HFFc6 (cell line): ENCODE measurements at regions not wholly inside any gene's neighbourhood (a gene's known extent, or its start where the extent isn't known, plus 50 kb on each side); places are given as distances from the start of the nearest gene placed in this dataset.

ENCODE experiments used
- DNase-seq: peaks from one replicate; pipeline ENCODE4 v3.0.0-alpha.2; 2018
- H3K27ac Mint-ChIP-seq: 2 replicates; pipeline ENCODE4 v1.8.0; 2020; ENCODE audit warnings: mild to moderate bottlenecking, mixed read lengths
- H3K27me3 Mint-ChIP-seq: 2 replicates; pipeline ENCODE4 v1.8.0; 2021; ENCODE audit warnings: mild to moderate bottlenecking, moderate library complexity, mixed read lengths; ENCODE audit not compliant: insufficient read depth
- H3K36me3 Mint-ChIP-seq: 2 replicates; pipeline ENCODE4 v1.8.0; 2021; ENCODE audit warnings: low read depth, mixed read lengths
- H3K4me1 Mint-ChIP-seq: 2 replicates; pipeline ENCODE4 v1.8.0; 2020; ENCODE audit warnings: low read depth, mixed read lengths
- H3K4me3 Mint-ChIP-seq: 2 replicates; pipeline ENCODE4 v1.8.0; 2020; ENCODE audit warnings: mild to moderate bottlenecking, moderate library complexity, mixed read lengths
- H3K9me3 Mint-ChIP-seq: 2 replicates; pipeline ENCODE4 v1.8.0; 2020; ENCODE audit warnings: mild to moderate bottlenecking, mixed read lengths
- CTCF ChIP-seq: fragments of 200-600 bp; sonication (generic); IDR thresholded peaks from 2 replicates; pipeline ENCODE4 v1.5.0; 2021; ENCODE audit warnings: antibody characterized with exemption, mild to moderate bottlenecking

DNA sequence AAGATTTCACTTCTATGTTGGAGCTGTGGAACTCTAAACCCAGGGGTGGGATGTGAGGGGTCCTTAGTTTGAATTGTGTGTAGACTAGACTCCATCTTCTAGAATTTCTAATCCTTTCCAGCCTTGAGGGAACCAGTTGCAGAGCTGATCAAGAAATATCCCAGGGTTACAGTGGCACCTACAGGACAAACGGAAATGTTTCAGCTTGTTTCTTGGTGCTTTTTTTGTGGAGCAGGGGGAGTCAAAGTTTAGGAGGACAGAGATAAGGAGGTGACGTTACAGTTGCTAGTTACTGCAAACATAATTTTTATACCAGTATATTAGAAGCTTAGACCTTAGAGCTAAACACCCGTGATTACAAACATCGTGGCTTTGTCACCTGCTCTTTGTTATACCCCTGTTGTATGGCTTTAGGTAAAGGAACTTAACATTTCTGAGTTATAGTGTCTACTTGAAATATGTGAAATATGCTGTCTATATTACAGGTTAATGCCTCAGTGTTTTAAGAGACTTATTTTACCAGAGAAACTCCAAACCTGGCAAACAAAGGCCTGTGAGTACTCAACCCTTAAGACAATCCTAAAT is 84.5 kb upstream of the DYNC1I1 start:
- Mint-ChIP-seq H3K9me3 (no peaks in the 10 kb centered on the region), H3K27ac (no peak overlapping the region), H3K27me3 (peaks cover 5% of the 10 kb centered on the region), H3K4me3 (no peak overlapping the region), H3K4me1 (peaks cover 10% of the 10 kb centered on the region; the same call in 1 of the 2 replicates), H3K36me3 (no peaks in the 10 kb centered on the region)
- peak; percentile 72 for TF ChIP-seq CTCF
- peak; percentile 41 for DNase-seq

DNA sequence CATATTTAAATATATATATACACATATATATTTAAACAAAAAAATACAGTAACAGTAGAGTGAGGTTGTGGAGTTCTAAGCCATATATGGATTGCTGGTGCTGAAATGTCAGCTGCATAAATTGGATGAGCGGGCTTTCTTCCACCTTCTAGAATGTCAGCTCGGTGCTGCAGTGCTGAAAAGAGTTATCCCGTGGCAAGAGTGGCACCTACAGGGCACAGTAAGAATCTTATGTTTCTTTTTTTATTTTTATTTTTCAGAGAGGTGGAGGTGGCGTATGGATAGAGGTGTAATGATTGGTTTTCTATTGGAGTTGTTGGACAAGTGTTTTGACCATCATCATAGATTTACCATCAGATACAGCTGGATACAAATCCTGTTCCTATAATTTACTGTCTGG is 86.2 kb upstream of the DYNC1I1 start:
- Mint-ChIP-seq H3K27me3 (peaks cover 5% of the 10 kb centered on the region), H3K36me3 (no peaks in the 10 kb centered on the region), H3K27ac (no peak overlapping the region), H3K4me3 (no peak overlapping the region), H3K4me1 (peaks cover 10% of the 10 kb centered on the region; the same call in 1 of the 2 replicates), H3K9me3 (no peaks in the 10 kb centered on the region)
- TF ChIP-seq CTCF: peak; percentile 70
- DNase-seq: peak; percentile 44

GRCh38 chr7:95684505-95684904 is 87.8 kb upstream of the DYNC1I1 start:
- no peak overlapping the region for H3K4me3 Mint-ChIP-seq
- H3K27ac Mint-ChIP-seq: no peak overlapping the region
- H3K27me3 Mint-ChIP-seq: peaks cover 5% of the 10 kb centered on the region
- no peak for TF ChIP-seq CTCF
- no peaks in the 10 kb centered on the region for H3K36me3 Mint-ChIP-seq
- H3K9me3 Mint-ChIP-seq: no peaks in the 10 kb centered on the region
- peaks cover 5% of the 10 kb centered on the region; the same call in 1 of the 2 replicates for H3K4me1 Mint-ChIP-seq
- DNase-seq: no peak

DNA sequence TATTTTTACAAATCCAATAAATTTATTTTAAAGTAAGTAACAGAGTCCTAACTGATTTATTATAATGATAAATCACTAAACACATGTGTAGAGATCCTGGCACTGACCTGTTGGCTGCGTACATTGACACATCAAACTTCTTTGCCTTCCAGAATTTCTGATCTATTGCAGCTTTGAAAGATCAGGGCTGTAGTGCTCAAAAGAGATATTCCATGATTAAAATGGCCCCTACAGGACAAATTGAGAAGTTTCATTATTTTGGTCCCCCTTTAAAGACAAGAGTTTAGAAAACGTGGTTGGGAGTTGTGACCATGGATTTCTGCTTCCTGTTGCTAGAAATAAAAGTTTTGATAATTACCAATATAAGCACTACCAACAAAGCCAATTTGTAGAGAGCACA is 87.7 kb upstream of the PDK4 start:
- peak; percentile 2 for DNase-seq
- Mint-ChIP-seq H3K4me1 (peaks cover 3% of the 10 kb centered on the region; the same call in 1 of the 2 replicates), H3K36me3 (no peaks in the 10 kb centered on the region)

GRCh38 chr7:95682913-95683312 is 86.6 kb upstream of the PDK4 start:
- TF ChIP-seq CTCF: no peak
- Mint-ChIP-seq H3K4me3 (no peak overlapping the region), H3K9me3 (no peaks in the 10 kb centered on the region), H3K36me3 (no peaks in the 10 kb centered on the region), H3K27ac (no peak overlapping the region), H3K27me3 (peaks cover 2% of the 10 kb centered on the region; the same call in 1 of the 2 replicates), H3K4me1 (no peaks in the 10 kb centered on the region)
- DNase-seq: no peak

More for the DNA sequence above, 87.7 kb upstream of the PDK4 start:
- H3K27ac Mint-ChIP-seq: no peak overlapping the region
- H3K27me3 Mint-ChIP-seq: peaks cover 4% of the 10 kb centered on the region
- H3K9me3 Mint-ChIP-seq: no peaks in the 10 kb centered on the region
- no peak overlapping the region for H3K4me3 Mint-ChIP-seq
- peak; percentile 55 for TF ChIP-seq CTCF
